DLD1 (cell line): ENCODE measurements at regions not wholly inside any gene's neighbourhood (a gene's known extent, or its start where the extent isn't known, plus 50 kb on each side); places are given as distances from the start of the nearest gene placed in this dataset.
"Not testable (repeated sequence)": the region's sequence is repeated elsewhere in the genome, so short reads cannot be mapped to it uniquely, and the experiment has no call there.

Experiments used
- in situ Hi-C: cut with HindIII; loops from 2 replicates; pipeline ENCODE4 v1.10.0; 2017; ENCODE audit warnings: low sequenced_read_pairs

DNA sequence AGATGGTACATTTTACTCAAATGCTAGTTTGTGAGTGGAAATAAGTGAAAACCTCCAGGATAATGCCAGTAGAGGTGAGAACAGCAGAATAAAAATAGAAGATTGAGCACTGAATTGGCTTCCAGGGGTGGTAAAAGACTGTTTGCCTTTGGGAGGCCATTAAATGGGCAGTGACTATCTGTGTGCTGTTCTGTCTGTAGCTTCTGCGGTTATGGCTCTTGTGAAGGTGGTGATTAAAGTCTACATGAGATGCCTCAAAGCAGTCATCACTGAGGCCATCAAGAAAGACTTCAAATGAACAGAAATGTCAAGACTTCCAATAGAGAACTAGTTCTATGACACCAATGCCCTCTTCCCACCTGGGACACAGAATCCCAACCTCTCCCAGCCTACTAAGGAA is 108.8 kb downstream of the EFHB start:
- in situ Hi-C loops: no loop called here

DNA sequence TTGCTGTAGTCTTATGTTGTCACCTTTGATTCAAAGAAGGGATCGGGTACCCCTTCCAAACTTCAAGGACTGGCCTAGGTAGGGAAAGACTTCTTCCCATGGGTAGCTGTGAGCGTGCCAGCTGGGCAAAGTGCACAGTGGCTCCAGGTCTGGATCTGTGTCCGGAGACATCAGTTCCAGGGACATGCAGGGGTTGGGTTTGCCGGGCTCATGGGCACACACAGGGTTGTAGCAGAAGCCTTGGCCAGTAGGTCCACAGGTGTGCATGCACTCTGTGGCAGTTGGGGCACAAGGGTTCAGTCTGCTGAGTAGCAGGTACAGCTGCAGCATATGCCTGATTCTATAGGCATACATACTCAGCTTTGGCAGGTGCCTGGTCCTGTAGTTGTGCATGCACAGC is 111.2 kb downstream of the EFHB start:
- in situ Hi-C loops: no loop called here

DNA sequence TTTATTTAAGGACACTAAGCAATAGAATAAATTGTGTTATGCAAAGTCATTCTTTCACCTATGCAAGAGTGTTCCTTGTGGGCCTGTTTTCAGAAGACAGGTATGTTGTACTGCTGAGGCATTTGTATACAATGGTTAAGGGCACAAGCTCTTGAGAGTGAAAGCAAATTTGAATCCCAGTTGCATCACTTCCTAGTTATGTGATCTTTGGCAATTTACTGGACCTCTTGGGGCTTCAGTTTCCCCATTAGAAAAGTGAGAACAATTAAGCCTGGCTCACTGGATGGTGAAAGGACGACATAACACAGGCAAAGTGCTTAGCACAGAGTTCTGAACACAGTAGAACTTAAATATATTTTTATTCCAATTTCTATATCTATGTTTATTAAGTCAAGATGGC is 117.4 kb downstream of the EFHB start:
- in situ Hi-C loops: no loop called here

DNA sequence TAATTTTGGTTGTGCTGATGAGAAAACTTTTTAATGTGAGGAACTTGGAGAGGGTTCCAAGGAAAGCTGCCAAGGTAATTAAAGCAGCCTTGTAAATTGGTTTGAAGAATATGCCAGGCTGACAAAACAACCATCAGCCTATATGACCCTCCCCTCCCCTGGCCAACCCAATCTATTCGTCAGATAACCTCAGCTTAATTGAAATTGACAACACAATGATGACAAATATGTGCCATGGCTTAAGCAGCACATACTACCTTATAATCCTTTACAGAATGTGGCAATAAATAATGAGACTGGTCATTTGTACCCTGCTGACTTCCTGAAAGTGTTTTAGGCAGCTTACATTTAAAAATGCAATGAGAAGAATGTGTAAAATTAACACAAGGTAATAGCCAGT is 118.2 kb downstream of the EFHB start:
- in situ Hi-C loops: no loop called here

DNA sequence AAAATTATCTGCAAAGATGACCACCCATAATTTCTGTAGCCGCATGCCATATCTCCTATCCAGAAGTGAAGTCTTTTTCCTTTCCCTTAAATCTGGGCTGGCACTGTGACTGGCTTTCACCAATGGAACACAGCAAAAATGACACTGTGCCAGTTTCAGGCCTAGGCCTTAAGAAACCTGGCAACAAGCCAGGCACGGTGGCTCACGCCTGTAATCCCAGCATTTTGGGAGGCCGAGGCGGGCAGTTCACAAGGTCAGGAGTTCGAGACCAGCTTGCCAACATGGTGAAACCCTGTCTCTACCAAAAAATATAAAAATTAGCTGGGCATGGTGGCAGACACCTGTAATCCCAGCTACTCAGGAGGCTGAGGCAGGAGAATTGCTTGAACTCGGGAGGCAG is 120.3 kb downstream of the EFHB start:
- in situ Hi-C loops: not testable (repeated sequence)

DNA sequence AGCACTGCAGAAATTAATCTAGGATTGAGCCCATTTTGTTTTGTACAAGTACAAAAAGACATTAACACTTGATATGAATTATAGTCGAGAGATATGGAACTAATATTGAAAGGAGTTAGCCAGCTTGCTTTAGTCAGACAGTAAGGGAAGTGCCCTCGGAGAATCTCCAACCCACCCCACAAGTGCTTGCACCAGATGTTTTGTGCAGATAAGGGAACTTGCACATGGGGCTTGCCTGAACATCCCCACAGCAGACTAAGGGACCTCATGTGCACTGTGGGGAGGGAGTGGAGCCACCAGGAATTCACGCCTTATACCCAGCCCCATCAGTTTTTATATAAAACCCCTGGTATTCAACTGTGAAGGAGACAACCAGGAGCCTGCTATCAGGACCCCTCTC is 122.3 kb downstream of the EFHB start:
- in situ Hi-C loops: no loop called here

DNA sequence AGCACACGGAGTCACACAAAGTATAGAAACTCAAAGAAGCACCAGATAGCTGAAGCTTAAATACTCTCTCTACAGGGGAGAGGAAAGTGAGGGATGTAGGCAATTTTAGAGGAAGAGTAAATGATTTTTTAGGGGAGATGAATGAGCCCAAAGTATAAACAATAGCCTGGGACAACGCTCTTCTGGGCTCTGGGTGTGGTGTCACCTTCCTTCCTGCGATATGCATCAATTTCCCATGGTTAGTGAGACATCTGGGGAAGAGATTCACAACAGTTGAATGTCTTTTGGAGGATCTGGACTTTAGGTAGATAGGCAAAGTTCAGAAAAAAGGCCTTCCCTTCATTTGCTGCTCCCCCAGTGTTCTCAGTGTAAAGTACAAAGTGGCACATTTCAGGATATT is 125.2 kb downstream of the EFHB start:
- in situ Hi-C loops: no loop called here

DNA sequence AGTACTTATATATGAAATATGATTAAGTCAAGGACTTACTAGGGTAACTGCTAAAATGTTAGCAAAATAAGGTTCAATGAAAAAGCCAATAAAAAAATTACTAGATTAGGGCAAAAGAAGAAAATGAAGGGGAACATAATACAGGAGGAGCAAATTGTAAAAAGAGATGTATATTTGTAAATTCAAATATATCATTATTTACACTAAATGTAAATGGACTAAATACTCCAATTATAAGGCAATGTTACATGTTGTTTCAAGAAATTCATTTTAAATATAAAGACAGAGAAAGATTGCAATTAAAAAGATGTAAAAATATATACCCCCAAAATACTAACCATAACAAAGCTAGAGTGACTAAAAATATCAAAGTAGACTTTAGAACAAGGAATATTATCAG is 134.1 kb downstream of the EFHB start:
- in situ Hi-C loops: no loop called here

DNA sequence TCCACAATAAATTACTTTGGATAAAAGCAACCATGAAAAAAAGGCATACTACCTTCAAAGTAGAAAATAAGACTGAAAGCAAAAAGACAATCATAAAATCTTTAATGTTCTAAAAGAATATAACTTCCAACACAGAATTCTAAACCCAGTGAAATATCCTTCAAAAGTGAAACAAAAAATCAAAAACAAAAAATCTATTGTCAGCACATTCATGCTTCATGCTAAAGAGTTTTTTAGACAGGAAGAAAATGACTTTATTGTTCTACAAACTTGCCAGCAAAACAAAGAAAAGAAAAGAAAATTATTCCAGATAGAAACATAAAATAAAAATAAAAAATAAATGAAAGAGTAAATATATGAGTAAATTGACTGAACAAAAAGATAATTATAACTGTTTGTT is 134.9 kb downstream of the EFHB start:
- in situ Hi-C loops: no loop called here

DNA sequence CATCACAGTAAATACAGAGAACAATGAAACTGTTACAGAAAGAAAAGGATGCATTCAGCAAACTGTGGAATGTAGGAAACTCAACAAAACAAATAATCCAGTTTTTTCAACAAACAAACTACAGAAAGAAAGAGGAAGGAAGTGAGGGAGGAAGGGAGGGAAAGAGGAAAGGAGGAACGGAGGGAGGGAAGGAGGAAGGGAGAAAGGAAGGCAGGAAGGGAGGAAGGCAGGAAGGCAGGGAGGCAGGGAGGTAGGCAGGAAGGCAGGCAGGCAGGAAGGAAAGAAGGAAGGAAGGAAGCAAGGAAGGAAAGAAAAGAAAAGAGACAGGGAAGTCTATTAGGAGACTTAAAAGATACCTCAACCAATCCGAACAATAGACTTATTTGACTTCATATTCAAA is 135.7 kb downstream of the EFHB start:
- in situ Hi-C loops: no loop called here

DNA sequence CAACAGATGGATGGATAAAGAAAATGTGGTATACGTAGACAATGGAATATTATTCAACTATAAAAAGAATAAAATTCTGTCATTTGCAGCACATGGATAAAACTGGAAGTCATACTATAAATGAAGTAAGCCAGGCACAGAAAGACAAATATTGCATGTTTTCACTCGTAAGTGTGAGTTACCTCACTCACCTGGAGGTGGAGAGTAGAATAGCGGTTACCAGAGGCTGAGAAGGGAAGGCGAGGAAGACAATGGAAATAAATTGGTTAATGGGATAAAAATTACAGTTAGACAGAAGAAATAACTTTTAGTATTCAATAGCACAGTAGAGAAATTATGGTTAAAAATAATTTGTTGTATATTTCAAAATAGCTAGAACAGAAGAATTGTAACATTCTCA is 141.6 kb downstream of the EFHB start:
- in situ Hi-C loops: no loop called here

DNA sequence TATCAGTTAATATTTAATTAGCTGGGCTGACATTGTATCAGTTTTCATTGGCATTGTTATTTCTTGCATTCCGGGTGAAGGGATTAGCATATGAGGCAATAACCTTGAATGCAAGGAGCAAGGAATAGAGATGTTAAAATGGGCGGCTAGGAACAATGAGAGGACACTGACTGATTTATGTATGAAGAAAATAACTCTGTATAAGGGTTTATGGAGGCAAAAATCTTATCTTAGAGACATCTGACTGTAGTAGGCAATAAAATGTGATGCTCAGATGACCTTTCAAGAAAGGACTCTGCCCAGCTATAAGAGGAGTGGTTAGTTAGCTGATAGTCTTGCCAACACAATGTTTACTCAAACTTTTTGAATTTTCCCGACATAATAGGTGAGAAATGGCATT is 158.3 kb downstream of the EFHB start:
- in situ Hi-C loops: no loop called here

DNA sequence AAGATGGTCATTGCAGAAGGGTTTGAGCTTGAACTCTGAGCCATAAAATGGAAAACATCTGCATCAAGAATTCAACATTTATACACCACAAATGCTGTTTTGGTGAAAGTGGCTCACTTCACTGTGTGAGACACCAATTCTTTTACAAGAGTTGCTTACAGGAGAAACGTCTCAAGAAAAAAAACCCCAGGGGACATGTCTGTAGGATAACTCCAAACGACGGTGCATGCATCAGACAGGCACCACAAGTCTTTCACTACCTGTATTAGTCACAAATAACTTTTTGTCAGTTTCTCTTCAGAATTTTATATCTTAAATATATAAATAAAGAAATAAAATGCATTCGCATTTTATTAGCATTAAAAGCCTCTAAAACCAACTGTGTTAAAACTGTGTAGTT is 164.3 kb downstream of the EFHB start:
- in situ Hi-C loops: no loop called here

DNA sequence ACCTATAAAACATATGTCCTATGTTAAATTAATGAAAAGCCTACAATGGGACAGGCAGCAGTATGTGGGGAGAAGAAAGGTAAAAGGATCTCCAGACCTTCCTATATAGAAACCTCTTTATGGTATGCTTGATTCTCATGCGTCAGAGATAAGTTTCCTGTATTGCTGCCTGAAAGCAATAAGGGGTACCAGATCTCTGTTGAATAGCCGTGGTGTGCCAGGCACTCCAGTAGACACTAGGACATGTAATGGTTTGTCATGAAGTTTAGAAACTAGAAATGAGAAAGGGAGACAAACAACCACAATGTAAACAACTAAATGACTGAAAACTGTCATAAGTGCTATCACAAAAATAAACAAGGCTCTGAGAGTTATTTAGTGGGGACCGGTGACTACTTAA is 168.1 kb downstream of the EFHB start:
- in situ Hi-C loops: no loop called here

DNA sequence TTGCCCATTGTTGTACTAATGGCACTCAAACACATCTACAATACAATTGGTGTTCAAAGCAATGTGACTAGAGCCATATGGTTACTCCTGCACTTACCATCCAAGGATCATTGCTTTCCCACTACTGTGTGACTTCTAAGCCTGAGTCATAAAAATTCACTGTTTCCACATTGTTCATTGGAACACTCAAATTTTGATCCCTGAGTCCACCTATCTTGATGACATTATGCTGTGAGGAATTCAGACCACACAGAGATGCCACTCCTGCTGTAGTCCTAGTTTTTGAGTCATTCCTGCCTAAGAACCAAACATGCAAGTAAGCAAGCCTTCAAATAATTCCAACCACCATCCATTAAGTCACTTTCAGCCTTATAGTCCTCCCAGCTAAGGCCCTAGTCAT is 176.2 kb downstream of the EFHB start:
- in situ Hi-C loops: no loop called here

DNA sequence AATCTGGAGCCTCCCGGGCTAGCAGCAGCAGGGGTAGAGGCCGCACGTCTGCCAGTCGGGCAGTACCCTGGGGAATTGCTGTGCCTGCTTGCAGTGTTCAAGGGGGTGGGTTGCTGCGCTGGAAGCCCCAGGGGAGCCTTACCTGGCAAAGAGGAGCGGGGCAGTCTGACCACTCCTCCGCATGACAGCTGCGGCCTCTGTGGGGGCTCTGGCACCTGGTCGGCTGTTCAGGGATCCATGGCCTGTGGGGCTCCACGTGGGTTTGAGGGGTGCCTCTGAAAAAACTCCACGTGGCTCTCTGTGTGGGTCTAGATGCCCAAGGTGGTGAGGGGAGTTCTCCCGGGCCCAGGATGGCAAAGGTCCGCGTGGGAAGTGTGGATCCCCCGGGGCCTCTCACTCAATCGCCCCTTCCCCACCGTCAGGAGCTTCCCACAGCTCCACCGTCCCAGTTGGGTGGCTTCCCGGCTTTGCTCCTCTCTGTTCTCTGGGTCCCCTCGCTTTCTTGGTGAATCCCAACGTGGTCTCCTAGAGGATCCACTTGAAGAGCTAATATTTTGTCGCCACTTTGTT is 184.5 kb downstream of the EFHB start:
- in situ Hi-C loops: no loop called here

DNA sequence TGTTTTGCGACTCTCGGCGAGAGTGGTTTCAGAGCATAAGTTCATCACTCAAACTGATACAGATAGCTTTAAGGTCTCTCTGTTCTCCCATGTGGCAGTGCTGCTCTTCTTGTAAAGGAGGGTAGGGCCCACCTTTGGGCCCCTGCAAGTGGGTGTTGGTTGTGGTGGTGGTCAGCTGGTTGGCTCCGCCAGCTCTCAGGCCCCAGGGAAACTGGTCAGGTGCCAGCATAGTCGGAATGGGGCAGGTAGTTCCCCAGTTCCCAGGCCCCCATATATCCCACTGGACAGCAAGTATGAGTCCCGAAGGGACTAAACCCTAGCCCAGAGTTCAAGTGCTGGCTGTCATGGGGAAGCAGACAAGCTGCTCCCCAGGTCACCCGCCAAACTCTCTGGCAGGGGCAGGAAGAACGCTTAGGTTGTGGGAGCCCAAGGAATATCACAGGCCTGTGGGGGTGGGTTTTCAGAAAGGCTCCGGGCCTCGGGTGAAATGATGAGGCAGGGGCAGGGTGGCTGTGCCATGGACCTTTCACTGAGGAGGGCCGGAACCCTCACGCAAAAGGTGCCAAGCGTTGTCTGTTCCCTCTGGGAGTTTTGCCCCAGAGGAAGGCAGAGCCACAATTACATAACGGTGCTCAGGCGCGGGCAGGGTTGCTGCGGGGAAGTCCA is 185.1 kb downstream of the EFHB start:
- in situ Hi-C loops: no loop called here

DNA sequence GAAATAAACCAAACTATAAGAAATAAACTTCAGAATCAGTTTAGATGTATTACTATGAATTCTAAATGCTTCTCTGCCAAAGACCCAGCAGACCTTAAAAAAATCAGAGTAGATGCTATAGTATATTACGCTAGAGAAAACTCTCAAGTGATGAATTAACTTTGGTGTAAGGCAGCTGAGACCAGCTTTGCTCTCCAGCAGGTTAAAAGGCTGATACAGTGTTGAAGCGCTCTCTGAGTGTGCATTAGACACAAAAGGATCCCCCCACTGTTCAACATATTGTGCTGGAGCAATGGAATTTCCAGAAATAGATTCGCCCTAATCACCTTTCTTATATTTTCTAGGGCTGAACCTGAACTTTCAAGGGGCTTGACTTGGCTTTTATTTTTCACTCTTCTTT is 190.0 kb downstream of the EFHB start:
- in situ Hi-C loops: no loop called here

DNA sequence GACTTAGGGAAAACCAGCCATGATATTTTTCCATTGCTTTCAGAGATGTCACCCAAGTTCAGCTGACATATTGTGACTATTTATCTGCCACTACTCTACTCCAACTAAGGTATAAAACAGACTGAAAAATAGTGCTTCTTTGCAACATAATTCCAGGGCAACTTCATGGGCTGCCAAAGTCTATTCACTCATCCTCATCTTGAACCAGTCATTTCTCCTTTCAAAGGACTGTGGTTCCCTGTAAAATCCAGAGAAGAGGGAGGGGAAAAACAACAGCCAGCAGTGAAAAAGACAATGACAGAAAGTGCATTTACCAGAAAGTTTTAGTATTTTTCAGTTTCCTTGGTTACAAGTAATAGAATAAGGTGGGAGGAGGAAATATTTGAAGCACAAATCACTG is 191.1 kb downstream of the EFHB start:
- in situ Hi-C loops: no loop called here

DNA sequence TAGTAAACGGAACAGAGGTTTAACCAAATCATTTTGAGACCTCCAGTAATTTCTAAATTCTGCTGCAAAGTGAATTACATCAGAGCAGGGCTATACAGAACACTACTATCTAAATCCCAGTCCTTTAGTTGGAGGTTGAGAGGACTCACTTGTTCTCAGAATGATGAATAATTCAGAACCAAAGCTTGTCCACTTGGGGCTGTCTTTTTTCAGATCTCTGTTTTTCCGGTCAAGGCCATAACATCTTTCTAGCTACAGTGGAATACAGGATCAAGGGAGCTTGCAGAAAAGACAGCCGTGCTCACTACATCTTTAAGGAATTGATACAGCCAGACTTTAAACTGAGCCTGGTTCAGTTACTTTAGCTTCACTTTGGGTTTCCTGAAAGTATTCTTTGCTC is 194.5 kb downstream of the EFHB start:
- in situ Hi-C loops: no loop called here

DNA sequence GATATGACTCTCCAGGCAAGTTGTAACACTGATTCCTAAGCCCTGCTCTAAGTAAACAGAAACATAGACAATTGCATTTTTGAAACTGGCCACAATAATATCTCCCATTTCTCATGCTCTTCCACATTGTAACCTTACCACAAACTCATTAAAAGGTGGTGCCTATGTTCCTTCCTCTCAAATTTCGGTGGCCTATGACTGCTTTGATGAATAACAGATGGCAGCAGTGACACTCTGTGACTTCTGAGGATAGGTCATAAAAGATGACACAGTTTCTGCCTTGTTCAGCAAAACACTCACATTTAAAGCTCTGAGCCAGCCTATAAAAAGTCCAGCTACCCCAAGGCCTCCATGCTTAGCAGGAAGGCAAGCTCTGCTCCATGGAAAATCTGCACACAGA is 195.2 kb downstream of the EFHB start:
- in situ Hi-C loops: no loop called here

DNA sequence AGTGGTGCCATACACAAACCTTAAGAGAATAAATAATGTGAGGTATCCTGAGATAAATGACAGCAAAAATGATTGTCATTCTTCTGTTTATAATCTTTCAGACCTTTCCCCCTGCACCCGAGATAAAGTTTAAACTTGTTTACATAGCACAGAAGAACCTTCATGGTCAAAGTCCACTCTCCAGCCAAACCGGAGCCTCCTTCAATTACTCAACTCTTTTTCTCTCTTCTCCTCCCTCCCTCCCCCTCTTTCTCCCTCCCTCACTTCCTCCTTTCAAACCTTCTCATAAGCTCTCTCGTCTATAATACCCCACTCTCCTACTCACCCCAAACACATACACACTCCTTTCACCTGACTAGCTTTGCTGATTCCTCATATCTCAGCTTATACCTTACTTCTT is 198.9 kb downstream of the EFHB start:
- in situ Hi-C loops: no loop called here

DNA sequence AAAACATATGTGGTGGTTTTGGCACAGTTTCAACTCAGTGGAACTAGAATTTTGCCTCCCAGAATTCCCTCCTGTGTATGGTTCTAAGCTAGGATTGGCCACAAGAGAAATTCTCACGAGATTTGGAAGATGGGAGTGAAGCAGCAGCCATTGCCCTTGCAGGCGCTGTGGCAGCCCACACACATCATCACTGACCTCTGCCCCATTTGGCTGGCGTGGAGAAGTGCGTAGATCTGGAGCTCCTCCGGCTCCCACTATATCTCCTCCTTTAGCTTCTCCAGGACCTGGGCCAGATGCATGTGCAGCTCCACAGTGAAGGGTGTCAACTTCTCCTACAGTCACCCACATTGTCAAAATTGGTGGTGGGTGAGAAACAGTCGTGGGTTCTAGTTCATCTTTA is 199.6 kb downstream of the EFHB start:
- in situ Hi-C loops: no loop called here
